WTC11 (cell line): ENCODE measurements at regions not wholly inside any gene's neighbourhood (a gene's known extent, or its start where the extent isn't known, plus 50 kb on each side); places are given as distances from the start of the nearest gene placed in this dataset.

ENCODE experiments used
- JUN ChIP-seq: sonication (generic); formaldehyde crosslinking; IDR thresholded peaks from 2 replicates; pipeline ENCODE4 v1.8.0; 2023; ENCODE audit warnings: mild to moderate bottlenecking, missing genetic modification reagents
- ZNF138 ChIP-seq: sonication (generic); formaldehyde crosslinking; conservative IDR thresholded peaks from 2 replicates; pipeline ENCODE4 v1.8.1; 2022; ENCODE audit warnings: mild to moderate bottlenecking, moderate library complexity, missing genetic modification reagents
- TF ChIP-seq, protein P1 (sequence below): fragments of 200-600 bp; IDR thresholded peaks from 2 replicates; pipeline ENCODE4 v1.8.0; 2022; ENCODE audit warnings: antibody characterized with exemption
- TF ChIP-seq, protein P2 (sequence below): sonication (generic); formaldehyde crosslinking; IDR thresholded peaks from 2 replicates; pipeline ENCODE4 v1.8.0; 2022; ENCODE audit warnings: missing genetic modification reagents
- TF ChIP-seq, protein P3 (sequence below): sonication (generic); formaldehyde crosslinking; IDR thresholded peaks from 2 replicates; pipeline ENCODE4 v1.8.0; 2022; ENCODE audit warnings: mild to moderate bottlenecking, missing genetic modification reagents
- TF ChIP-seq, protein P4 (sequence below): sonication (generic); formaldehyde crosslinking; conservative IDR thresholded peaks from 2 replicates; pipeline ENCODE4 v1.8.1; 2022; ENCODE audit warnings: mild to moderate bottlenecking, missing genetic modification reagents
- TF ChIP-seq, protein P5 (sequence below): sonication (generic); formaldehyde crosslinking; IDR thresholded peaks from 2 replicates; pipeline ENCODE4 v1.8.1; 2022; ENCODE audit warnings: mild to moderate bottlenecking, moderate library complexity, missing genetic modification reagents
- TF ChIP-seq, protein P6 (sequence below): sonication (generic); formaldehyde crosslinking; IDR thresholded peaks from 2 replicates; pipeline ENCODE4 v1.8.0; 2023; ENCODE audit warnings: mild to moderate bottlenecking, missing genetic modification reagents

DNA sequence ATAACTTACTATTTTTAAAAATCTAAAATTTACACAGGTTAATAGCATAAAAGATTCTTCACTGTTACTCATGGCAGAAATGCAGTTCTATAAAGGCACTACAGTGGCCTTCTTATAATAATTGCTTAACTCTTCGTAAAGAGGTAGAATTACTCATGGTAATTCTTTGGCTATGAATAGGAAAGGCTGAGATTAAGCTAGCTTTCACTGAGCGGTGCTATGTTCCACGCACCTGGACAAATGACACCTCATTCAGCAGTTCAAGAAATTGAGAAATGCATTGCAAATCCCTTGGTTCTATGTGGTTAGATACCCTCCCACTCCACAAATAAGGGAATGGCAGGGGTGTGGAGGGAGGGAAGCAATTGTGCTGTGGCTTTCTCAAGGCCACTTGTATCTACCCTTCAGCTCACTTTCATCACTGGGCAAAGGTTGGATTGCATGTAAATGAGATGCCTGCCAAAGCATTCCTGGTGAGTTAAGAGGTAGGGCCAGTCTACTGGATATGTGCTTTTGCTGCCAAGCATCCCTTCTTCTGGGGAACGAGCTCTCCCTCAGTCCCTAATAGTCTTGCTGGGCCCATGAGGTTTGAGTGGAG, 210.9 kb downstream of the TEX36 start:
- TF ChIP-seq, protein P1, sequence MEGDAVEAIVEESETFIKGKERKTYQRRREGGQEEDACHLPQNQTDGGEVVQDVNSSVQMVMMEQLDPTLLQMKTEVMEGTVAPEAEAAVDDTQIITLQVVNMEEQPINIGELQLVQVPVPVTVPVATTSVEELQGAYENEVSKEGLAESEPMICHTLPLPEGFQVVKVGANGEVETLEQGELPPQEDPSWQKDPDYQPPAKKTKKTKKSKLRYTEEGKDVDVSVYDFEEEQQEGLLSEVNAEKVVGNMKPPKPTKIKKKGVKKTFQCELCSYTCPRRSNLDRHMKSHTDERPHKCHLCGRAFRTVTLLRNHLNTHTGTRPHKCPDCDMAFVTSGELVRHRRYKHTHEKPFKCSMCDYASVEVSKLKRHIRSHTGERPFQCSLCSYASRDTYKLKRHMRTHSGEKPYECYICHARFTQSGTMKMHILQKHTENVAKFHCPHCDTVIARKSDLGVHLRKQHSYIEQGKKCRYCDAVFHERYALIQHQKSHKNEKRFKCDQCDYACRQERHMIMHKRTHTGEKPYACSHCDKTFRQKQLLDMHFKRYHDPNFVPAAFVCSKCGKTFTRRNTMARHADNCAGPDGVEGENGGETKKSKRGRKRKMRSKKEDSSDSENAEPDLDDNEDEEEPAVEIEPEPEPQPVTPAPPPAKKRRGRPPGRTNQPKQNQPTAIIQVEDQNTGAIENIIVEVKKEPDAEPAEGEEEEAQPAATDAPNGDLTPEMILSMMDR = no peak
- TF ChIP-seq, protein P2, sequence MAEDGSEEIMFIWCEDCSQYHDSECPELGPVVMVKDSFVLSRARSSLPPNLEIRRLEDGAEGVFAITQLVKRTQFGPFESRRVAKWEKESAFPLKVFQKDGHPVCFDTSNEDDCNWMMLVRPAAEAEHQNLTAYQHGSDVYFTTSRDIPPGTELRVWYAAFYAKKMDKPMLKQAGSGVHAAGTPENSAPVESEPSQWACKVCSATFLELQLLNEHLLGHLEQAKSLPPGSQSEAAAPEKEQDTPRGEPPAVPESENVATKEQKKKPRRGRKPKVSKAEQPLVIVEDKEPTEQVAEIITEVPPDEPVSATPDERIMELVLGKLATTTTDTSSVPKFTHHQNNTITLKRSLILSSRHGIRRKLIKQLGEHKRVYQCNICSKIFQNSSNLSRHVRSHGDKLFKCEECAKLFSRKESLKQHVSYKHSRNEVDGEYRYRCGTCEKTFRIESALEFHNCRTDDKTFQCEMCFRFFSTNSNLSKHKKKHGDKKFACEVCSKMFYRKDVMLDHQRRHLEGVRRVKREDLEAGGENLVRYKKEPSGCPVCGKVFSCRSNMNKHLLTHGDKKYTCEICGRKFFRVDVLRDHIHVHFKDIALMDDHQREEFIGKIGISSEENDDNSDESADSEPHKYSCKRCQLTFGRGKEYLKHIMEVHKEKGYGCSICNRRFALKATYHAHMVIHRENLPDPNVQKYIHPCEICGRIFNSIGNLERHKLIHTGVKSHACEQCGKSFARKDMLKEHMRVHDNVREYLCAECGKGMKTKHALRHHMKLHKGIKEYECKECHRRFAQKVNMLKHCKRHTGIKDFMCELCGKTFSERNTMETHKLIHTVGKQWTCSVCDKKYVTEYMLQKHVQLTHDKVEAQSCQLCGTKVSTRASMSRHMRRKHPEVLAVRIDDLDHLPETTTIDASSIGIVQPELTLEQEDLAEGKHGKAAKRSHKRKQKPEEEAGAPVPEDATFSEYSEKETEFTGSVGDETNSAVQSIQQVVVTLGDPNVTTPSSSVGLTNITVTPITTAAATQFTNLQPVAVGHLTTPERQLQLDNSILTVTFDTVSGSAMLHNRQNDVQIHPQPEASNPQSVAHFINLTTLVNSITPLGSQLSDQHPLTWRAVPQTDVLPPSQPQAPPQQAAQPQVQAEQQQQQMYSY (CRISPR knock-in tag) = no peak
- TF ChIP-seq ZNF138 (CRISPR knock-in tag) = no peak
- TF ChIP-seq, protein P3, sequence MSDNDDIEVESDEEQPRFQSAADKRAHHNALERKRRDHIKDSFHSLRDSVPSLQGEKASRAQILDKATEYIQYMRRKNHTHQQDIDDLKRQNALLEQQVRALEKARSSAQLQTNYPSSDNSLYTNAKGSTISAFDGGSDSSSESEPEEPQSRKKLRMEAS = no peak
- TF ChIP-seq, protein P4, sequence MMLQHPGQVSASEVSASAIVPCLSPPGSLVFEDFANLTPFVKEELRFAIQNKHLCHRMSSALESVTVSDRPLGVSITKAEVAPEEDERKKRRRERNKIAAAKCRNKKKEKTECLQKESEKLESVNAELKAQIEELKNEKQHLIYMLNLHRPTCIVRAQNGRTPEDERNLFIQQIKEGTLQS (CRISPR knock-in tag) = no peak
- TF ChIP-seq, protein P5, sequence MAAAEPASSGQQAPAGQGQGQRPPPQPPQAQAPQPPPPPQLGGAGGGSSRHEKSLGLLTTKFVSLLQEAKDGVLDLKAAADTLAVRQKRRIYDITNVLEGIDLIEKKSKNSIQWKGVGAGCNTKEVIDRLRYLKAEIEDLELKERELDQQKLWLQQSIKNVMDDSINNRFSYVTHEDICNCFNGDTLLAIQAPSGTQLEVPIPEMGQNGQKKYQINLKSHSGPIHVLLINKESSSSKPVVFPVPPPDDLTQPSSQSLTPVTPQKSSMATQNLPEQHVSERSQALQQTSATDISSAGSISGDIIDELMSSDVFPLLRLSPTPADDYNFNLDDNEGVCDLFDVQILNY (CRISPR knock-in tag) = no peak
- TF ChIP-seq JUN = no peak
- TF ChIP-seq, protein P6, sequence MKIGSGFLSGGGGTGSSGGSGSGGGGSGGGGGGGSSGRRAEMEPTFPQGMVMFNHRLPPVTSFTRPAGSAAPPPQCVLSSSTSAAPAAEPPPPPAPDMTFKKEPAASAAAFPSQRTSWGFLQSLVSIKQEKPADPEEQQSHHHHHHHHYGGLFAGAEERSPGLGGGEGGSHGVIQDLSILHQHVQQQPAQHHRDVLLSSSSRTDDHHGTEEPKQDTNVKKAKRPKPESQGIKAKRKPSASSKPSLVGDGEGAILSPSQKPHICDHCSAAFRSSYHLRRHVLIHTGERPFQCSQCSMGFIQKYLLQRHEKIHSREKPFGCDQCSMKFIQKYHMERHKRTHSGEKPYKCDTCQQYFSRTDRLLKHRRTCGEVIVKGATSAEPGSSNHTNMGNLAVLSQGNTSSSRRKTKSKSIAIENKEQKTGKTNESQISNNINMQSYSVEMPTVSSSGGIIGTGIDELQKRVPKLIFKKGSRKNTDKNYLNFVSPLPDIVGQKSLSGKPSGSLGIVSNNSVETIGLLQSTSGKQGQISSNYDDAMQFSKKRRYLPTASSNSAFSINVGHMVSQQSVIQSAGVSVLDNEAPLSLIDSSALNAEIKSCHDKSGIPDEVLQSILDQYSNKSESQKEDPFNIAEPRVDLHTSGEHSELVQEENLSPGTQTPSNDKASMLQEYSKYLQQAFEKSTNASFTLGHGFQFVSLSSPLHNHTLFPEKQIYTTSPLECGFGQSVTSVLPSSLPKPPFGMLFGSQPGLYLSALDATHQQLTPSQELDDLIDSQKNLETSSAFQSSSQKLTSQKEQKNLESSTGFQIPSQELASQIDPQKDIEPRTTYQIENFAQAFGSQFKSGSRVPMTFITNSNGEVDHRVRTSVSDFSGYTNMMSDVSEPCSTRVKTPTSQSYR = no peak
